HG02763 (cell line): ENCODE measurements at regions not wholly inside any gene's neighbourhood (a gene's known extent, or its start where the extent isn't known, plus 50 kb on each side); places are given as distances from the start of the nearest gene placed in this dataset.

Experiments
- ATAC-seq: cut with Tn5 transposase; IDR thresholded peaks from one replicate; pipeline ENCODE4 v1.9.1; 2021; ENCODE audit warnings: mild to moderate bottlenecking, moderate library complexity; ENCODE audit not compliant: unreplicated experiment

GRCh38 chr2:181828122-181828705, 63.3 kb upstream of the ITPRID2 start:
- no peak for ATAC-seq

- no peak for ATAC-seq
These were observed 62.3 kb upstream of the ITPRID2 start for GRCh38 chr2:181829230-181829629.

- ATAC-seq, result no peak
These were observed 59.5 kb upstream of the ITPRID2 start for GRCh38 chr2:181832015-181832414.

GRCh38 chr2:181836583-181836982, 54.9 kb upstream of the ITPRID2 start:
- ATAC-seq, result no peak

GRCh38 chr2:181837563-181837962, 54.0 kb upstream of the ITPRID2 start:
- no peak for ATAC-seq

DNA sequence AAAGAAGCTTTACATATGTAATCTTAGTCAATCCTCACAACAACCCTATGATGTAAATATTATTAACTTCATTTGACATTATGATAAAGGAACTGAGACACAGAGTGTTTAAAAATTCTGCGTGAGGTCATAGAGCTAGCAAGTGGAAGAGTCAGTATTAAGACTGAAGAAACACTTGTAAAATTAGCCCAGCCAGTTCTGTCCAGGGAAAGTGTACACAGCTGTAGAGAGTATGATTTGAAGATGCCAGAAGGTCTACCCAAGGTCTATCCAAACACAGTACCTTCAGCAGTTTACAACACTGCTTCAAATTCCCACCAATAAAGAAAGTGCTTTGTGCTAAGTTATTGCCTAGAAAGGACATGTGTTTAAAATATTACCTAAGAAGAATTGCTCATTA, 51.7 kb upstream of the ITPRID2 start:
- ATAC-seq, result no peak

DNA sequence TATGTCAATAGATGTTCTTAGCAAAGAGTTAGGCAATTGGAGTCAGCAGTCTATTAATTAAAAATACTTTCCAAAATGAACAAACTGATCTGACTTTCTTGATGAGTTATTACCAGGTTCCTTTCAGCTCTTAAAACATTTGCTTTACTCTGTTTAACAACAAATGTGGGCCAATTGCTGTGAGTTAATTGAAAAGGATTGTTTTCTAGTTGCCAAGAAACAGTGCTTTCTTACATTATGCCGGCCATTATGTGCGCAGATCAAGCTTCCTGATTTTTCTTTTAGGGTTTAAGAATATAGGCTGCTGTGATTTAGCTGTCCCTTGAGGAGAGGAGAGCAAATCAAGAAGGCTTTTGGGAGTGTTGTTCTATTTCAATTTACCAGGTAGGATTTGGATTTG, 50.5 kb upstream of the ITPRID2 start:
- no peak for ATAC-seq
